OCI-LY3 (cell line): ENCODE measurements at regions not wholly inside any gene's neighbourhood (a gene's known extent, or its start where the extent isn't known, plus 50 kb on each side); places are given as distances from the start of the nearest gene placed in this dataset.

ENCODE experiments used
- EZH2phosphoT487 ChIP-seq: fragments of 200-600 bp; shearing (Covaris generic); IDR thresholded peaks from 2 replicates; pipeline ENCODE4 v1.6.1; 2018; ENCODE audit warnings: antibody characterized with exemption, mixed run types, low read depth
- TF ChIP-seq, protein P1 (sequence below): fragments of 200-600, 300-600 bp; sonication (generic); IDR thresholded peaks from 2 replicates; pipeline ENCODE4 v1.5.1; 2014; ENCODE audit warnings: antibody characterized with exemption, low read length, low read depth

GRCh38 chr5:174446446-174446845, 277.9 kb upstream of the MSX2 start:
- TF ChIP-seq, protein P1, sequence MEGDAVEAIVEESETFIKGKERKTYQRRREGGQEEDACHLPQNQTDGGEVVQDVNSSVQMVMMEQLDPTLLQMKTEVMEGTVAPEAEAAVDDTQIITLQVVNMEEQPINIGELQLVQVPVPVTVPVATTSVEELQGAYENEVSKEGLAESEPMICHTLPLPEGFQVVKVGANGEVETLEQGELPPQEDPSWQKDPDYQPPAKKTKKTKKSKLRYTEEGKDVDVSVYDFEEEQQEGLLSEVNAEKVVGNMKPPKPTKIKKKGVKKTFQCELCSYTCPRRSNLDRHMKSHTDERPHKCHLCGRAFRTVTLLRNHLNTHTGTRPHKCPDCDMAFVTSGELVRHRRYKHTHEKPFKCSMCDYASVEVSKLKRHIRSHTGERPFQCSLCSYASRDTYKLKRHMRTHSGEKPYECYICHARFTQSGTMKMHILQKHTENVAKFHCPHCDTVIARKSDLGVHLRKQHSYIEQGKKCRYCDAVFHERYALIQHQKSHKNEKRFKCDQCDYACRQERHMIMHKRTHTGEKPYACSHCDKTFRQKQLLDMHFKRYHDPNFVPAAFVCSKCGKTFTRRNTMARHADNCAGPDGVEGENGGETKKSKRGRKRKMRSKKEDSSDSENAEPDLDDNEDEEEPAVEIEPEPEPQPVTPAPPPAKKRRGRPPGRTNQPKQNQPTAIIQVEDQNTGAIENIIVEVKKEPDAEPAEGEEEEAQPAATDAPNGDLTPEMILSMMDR, result no peak
- TF ChIP-seq EZH2phosphoT487, result no peak
